ENCODE measurements at regions not wholly inside any gene's neighbourhood (a gene's known extent, or its start where the extent isn't known, plus 50 kb on each side); places are given as distances from the start of the nearest gene placed in this dataset.

DNA sequence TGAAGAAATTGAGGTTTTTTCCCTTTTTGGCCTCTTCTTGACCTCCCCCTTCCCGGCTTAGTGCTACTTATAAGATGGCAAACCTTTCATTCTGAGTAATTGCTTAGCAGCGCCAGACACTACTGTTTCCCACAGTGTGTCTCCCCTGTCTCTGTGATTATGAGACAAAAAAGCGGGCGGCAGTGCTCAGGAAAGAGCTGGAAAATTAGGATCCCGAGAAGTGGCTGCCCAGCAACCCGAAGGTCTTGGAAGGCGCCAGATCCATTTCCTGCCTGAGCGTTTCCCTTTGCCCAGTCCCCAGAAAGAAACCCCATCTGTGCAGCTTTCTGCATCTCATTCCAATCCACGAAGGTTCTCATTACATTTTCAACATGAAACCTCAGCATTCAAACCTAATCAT lies 191.9 kb upstream of the APCDD1 start:
- TF ChIP-seq, protein P1, sequence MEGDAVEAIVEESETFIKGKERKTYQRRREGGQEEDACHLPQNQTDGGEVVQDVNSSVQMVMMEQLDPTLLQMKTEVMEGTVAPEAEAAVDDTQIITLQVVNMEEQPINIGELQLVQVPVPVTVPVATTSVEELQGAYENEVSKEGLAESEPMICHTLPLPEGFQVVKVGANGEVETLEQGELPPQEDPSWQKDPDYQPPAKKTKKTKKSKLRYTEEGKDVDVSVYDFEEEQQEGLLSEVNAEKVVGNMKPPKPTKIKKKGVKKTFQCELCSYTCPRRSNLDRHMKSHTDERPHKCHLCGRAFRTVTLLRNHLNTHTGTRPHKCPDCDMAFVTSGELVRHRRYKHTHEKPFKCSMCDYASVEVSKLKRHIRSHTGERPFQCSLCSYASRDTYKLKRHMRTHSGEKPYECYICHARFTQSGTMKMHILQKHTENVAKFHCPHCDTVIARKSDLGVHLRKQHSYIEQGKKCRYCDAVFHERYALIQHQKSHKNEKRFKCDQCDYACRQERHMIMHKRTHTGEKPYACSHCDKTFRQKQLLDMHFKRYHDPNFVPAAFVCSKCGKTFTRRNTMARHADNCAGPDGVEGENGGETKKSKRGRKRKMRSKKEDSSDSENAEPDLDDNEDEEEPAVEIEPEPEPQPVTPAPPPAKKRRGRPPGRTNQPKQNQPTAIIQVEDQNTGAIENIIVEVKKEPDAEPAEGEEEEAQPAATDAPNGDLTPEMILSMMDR (IDR thresholded peaks at IDR 0.05), result no peak
- no peak for TF ChIP-seq POLR2A (IDR thresholded peaks at IDR 0.05)
